SIG-M5 (cell line): ENCODE measurements at regions not wholly inside any gene's neighbourhood (a gene's known extent, or its start where the extent isn't known, plus 50 kb on each side); places are given as distances from the start of the nearest gene placed in this dataset.
"Not testable (repeated sequence)": the region's sequence is repeated elsewhere in the genome, so short reads cannot be mapped to it uniquely, and the experiment has no call there.

Experiments used
- DNase-seq: peaks from one replicate; lab custom pipeline; 2025; lab: John Stamatoyannopoulos, UW

DNA sequence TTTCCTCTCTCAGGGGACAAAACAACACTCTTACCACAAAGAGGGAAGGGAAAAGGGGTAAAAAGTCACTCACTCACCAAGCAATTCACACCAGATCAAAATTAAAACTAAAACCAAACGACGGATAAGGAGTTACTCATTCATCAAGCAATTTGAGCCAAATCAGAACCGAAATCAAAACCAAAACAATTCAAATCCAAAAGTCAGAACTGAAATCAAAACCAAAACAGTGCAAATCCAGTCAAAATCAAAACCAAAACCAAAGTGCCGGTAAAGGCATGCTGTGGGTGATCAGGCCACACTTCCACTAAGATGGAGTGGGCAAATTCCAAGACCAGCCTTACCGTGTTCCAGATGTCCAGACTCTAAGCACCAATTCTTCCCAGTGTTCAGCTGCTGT lies 717.9 kb downstream of the AMY1C start:
- DNase-seq, result no peak

DNA sequence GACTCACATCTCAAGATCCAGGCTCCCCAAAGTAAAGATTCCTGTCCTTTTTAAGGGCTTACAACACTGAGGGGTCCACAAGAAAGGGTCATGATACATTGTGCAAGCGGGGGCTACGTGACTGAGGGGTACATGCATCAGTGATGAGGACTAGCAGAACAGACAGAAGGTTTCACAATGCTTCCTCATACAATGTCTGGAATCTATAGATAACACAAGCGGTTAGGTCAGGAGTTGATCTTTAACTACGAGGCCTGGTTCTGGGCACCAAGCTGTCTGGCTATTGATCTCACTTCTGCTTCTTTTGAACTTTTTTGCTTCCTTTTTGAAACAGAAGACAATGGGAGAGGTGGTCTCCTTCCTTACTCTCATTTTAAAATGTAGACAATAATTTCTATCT lies 718.6 kb downstream of the AMY1C start:
- peak; percentile 92 for DNase-seq

DNA sequence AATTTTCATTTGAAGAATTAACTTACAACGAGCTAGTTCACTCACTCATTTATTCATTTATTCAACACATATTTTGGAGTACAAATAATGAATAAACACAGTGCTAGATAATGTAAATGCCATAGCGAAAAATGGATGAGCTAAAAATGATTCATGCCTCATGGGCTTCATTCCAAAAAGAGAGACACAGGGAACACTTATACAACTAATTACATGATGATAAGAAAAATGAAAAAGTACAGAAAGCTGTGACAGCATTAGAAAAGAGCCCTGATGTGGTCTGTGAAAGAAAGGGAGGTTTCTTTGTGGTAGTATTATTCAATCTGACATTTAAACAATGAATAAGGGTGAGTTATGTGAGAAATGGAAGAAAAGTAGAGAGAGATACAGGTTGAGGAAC lies 726.4 kb downstream of the AMY1C start:
- DNase-seq, result no peak

DNA sequence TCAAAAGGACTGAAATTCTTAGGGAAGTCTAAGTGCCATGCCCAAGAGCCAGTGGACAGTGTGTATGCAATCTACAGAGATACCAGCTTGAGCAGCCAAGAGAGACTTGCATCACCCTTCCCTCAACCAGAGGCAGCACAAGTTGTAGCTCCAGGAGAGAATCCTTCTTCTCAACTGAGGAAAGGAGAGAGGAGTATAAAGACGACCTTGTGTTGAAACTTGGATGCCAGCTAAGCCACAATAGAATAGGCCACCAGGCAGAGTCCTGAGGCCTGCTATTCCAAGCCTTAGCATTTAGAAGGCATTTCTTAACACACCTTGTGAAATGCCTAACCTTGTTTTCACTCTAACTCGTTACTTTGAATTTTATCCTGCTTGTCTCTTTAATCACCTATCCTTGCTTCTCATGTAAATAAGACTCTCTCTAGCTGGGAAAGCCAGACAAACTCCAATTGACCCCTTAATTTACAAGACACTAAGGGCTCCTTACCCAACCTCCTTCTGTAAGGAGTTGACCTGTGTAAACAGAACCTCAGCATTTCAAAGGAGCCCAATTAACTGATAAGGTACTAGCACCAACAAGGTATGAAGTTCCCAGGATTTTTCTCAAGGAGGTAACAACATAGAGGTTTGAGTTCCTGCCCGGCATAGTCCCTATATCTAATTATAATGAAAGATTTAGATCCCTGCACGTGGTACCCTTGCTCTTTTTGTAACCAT lies 738.8 kb downstream of the AMY1C start:
- no peak for DNase-seq

DNA sequence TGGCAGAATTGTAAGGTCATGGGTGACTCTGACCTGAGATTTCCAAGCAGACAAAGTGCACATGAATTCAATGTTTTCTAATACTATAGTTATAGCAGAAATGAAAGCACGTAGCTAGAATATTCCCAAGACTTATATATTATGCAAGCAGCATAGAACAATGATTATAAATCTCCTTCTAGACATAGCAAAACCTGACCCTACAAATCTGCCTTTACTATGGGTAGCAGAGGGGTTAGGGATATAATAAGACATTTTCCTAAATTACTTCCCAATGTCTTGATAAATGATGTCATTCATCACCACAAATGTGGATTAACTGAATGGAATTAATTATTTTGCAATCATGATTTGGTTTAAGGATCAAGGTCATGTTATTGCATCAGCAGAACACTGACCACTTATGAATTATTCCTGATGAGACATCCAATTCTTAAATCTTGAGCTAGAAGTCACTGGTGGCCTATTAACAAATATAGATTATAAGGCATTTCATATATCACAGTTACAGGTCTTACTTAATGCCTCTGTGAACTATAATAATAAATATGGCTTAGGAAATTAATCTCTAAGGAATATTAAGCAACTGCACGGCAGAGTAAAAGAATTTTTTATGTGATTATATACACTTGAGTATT lies 776.6 kb downstream of the AMY1C start:
- DNase-seq, result no peak

DNA sequence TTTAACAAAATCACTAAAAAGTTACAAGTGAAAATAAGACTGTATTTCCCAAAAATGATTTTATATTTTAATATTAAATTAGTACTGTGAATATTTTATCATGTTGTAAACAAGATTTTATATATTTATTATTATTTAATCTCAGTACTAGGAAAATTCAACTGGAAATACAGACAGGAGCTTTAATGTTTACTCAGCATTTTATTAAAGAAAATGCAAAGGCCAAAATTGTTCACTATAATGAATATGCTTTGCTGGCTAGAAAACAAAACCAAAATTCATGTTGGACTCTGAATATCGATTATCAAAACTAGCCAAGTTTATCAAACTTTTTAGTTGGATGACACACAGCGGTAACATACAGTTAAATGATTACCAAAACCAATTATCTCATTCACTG lies 782.3 kb downstream of the AMY1C start:
- DNase-seq, result no peak

DNA sequence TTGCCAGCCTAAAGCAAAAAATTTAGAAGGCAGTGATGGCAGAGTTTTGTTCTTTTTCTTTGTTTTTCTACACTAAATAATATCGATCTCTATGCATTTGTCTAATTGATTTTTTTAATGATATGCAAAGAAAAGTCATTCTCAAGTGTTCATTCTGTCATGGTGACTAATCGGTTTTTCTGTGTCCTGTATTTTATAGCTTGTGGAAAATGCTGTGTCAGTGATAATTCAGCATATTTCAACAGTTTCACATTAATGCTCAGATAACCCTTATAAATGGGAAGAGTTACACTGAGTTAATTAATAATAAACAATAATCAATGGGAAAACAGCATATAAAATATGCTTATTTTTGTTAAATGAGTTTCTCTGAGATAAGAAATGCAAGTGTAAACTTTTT lies 824.9 kb downstream of the AMY1C start:
- DNase-seq, result no peak

DNA sequence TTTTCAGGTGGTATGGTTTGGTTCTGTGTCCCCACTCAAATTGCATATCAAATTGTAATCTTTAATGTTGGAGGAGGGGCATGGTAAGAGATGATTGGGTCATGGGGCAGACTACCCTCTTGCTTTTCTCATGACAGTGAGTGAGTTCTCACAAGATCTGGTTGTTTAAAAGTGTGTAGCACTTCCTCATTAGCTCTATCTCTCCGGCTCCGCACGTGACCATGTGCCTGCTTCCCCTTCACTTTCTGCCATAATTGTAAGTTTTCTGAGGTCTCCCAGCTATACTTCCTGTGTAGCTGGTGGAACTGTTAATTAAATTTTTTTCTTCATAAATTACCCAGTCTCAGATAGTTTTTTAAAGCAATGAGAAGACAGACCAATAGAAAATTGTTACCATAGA lies 843.2 kb downstream of the AMY1C start:
- no peak for DNase-seq

DNA sequence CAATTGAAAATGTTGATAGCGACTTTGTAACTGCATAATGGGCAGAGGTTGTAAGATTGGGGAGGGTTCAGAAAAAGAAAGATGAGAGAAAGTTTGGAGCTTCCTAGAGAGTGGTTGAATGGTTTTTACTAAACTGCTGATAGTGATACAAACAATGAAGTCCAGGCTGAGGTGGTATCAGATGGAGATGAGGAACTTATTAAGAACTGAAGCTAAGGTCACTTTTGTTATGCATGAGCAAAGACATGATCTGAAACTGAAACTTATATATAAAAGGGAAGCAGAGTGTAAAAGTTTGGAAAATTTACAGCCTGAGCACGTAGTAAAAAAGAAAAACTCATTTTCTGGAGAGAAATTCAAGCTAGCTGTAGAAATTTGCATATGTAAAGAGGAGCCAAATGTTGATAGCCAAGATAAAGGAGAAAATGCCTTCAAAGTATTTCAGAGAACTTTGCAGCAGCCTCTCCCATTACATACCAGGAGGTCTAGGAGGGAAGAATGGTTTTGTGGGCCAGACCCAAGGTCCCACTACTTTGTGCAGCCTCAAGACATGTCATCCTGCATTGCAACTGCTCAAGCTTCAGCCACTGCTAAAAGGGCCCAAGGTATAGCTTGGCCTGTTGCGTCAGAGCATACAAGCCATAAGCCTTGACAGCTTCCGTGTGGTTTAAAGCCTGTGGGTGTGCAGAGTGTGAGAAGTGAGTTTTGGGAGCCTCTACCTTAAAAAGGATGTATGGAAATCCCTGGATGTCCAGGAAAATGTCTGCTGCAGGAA lies 843.9 kb downstream of the AMY1C start:
- peak; percentile 16 for DNase-seq

DNA sequence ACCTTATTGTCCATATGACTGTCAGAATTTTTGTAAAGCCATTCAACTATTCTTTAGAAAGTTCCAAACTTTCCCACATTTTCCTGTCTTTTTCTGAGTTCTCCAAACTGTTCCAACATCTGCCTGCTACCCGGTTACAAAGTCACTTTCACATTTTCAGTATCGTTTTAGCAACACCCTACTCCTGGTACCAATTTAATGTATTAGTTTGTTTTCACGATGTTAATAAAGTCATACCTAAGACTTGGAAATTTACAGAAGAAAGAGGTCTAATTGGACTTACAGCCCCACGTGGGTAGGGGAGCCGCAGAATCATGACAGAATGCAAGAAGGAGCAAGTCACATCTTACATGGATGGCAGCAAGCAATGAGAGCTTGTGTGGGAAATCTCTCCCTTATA lies 867.8 kb downstream of the AMY1C start:
- DNase-seq, result no peak

DNA sequence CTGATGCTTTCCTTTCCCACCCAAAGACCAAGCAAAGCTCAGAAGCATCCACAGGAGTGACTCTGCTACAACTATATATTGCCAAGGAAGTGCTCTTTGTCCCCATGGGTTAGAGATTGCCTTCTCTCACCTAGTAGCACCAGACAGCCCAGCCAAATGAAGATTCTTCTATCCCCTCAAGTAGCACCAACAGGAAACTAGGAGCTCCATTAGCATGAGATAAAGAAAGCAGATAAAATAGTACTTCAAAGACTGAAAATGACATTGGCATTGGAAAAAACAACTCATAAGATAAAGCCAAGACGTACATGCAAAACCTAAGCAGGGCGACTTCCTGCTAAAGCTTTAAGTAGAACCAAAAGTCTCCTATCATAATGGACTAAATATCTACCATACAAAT lies 871.5 kb downstream of the AMY1C start:
- DNase-seq, result no peak

DNA sequence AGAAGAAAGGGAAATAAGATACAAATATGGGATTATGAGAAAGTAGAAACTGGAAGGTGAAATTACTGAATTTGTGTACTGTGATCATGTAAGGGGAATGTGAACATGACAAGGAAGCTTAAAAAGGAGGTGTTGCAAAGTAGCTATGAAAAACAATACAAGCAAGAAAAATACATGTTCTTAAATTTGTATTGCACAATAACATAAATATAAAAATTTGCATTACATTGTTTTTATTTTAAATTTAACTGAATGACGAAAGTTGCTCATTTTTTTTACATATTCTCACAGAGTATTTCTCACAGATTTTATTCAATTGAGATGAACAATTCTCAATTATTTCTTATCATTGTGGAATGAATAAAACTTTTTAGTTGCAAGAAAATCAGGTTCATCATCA lies 874.8 kb downstream of the AMY1C start:
- DNase-seq, result no peak

DNA sequence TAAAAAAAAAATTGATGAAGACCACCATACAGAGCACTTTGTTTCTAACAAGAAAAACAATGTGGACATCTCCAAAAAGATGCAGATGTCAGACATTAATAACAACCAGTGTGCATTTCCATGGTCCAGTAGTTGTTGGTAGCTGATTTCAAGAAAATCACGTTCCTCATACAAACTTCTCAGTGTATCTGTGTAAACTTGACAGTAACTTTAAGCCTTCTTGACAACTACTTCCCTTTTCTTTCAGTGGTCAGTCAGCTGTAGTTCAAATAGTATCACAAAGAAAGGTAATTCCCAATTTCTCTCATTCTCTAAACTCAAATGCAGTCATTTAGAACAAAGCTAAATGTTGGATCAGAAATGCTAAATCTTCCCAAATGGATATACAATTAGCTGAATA lies 879.9 kb downstream of the AMY1C start:
- DNase-seq, result no peak

DNA sequence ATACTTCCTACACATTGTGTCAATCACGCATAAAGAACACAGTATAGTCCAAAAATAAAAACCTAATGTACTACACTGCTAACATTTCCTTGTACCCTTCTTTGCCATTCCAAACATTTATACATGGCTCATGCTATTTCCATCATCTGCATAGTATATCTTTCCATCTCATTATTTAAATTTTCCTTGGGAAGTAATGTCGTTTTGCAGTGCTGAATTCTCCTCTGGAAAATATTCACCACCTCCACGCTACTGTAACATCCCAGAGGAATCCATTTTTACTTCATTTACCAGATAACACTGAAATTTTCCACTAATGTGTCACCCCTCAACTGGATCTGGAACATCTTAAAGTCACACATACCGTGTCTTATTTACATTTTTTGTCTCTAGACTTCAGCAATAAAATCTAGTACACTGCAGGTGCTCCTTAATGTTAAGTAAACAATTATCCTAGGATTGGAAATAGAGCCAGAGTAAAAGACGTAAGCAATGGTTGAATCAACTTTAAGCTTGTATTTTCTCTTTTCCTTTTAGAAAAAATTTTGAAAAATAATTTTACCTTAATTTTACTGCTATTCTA lies 881.0 kb downstream of the AMY1C start:
- no peak for DNase-seq

DNA sequence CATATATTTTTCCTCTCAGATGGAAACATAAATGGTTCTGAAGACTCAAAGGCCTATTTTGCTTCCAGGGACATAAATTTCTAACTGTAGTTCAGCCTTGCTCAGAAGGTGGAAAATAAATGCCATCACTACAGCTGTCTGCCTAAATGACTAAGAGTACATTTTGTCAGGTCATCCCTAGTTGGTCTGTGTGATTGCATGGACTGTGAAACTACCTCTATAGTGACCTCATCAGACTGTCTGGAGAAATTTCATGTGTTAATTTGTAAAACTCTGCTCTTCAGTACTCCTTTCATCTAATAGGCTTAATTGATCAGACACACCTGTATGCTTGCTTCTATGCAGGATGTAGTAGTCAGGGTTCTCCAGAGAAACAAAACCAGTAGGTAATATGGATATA lies 886.9 kb downstream of the AMY1C start:
- no peak for DNase-seq

DNA sequence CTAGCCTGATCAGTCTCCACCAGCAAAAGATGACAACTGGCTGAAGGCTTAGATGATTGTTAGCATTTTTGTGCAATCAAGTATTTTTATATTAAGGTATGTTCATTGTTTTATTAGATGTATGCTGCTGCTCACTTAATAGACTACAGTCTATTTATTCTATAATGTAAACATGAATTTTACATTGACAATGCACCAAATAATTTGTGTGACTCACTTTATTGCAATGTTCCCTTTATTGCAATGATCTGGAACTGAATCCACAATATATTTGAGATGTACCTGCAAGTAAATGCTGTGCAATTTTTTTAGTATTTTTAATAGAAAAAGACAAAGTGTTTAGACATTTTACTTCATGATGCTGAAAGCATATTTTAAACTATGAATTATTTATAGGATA lies 896.5 kb downstream of the AMY1C start:
- no peak for DNase-seq

DNA sequence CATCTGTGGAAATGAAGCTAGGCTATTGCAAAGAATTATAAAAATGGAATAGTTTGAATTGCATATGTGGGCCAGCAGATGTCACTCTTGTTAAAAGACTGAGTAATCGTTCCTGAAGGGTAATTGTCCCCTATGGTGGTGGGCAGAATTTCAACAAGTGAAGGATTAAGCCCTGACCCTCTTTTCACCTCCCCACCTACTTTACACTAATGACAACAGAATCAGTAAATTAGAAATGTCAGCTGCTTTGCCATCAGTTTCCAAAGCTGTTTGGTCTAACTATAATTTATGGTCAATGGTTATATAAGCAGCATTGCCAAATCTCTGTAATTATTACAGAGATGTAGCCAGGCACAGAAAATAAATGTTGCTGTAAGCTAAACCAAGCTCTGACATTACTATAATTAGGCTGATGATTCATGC lies 898.6 kb downstream of the AMY1C start:
- no peak for DNase-seq

DNA sequence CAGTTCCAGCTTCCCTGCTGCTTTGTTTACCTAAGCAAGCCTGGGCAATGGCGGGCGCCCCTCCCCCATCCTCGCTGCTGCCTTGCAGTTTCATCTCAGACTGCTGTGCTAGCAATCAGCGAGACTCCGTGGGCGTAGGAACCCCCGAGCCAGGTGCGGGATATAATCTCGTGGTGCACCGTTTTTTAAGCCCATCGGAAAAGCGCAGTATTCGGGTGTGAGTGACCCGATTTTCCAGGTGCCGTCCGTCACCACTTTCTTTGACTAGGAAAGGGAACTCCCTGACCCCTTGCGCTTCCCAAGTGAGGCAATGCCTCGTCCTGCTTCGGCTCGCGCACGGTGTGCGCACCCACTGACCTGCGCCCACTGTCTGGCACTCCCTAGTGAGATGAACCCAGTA lies 914.7 kb downstream of the AMY1C start:
- not testable (repeated sequence) for DNase-seq

DNA sequence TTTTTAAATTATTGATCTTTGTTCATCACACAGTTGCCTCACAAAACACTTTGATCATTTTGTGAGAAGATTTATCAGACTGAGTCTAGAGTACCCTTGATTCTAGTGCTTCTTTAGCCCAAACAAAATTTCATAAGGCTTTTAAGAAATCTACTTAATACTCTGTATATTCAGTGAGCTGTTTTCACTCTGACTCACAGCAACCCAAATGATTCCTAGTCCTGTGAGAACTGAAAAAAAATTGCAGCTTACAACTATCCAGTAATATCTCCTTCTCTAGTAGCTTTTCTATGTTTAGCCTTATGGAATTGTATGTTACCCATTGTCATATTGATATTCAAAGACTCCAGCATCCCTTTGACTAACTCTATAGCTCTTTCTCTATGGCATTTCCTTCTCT lies 915.6 kb downstream of the AMY1C start:
- DNase-seq, result no peak

DNA sequence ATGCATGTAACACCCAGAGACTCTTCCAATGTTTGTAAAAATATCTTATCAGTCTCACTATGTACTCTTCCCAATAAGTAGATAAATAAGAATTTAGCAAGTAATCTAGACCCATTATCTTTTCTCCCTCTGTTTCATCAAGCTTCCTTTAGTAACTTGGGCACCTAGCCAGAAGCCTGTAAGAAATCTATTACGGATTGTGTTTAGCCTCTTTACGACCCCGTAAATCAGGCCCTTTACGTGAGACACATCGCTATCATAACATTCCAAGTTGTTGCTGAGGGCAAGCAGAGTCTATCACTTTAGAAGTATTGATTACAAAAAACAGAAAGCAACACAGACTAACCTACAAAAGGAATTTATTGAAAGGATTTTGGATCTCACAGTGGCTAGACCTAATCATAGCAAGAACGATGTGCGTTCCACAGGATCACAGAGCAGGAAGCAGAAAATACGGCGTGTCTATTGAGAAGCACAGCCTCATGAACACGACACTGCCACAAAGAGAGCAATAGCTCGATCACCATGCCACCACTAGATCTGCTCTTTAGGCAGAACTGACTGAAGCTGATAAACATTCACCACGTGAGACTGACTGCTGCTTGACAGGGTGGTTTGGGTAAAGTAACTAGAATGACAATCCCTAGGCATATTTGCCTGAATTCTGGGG lies 922.1 kb downstream of the AMY1C start:
- no peak for DNase-seq

DNA sequence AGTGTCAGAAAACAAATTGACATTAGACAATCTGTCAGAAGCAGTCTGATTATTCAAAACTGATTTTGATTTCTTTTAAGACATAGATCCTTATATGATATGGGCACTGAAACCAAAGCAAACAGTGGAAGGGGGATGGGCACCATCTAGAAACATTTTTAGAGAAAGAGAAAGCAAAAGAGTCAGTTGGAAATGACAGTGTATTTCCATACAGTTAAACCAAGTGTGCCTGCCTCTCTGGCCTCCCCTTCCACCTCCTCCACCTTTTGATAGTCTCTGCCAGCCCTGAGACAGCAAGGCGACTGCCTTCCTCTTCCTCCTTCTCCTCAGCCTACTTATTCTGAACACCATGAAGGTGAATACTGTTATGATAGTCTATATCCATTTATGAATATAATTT lies 949.7 kb downstream of the AMY1C start:
- DNase-seq, result no peak

DNA sequence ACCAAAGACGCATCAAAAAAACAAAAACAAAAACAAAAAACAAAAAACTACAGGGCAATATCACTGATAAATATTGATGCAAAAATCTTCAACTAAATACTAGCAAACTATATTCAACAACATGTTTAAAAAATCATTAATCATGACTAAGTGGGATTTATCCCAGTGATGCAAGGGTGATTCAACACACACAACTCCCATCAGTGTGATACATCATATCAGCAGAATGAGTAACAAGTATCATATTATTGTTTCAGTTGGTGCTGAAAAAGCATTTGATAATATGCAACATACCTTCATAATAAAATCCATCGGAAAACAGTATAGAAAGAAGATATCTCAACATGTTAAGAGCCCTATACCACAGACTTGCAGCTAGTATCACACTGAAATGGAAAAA lies 953.0 kb downstream of the AMY1C start:
- no peak for DNase-seq
